GM11168 (cell line): ENCODE measurements at regions not wholly inside any gene's neighbourhood (a gene's known extent, or its start where the extent isn't known, plus 50 kb on each side); places are given as distances from the start of the nearest gene placed in this dataset.

Source experiments
- in situ Hi-C: fragments of 300-500 bp; cut with MboI; formaldehyde crosslinking; loops from one replicate; pipeline ENCODE4 v1.12.0; 2022; ENCODE audit warnings: low sequenced_read_pairs; ENCODE audit not compliant: unreplicated experiment

- in situ Hi-C loops: no loop called here
Observed at GRCh38 chr16:55146966-55147365, 177.0 kb upstream of the IRX6 start.

GRCh38 chr16:55147396-55147795 lies 176.6 kb upstream of the IRX6 start:
- in situ Hi-C loops: no loop called here

GRCh38 chr16:55149622-55150021 lies 174.4 kb upstream of the IRX6 start:
- in situ Hi-C loops: no loop called here

- in situ Hi-C loops: no loop called here
Observed at GRCh38 chr16:55151561-55152305, 172.3 kb upstream of the IRX6 start.

GRCh38 chr16:55152875-55153390 lies 171.1 kb upstream of the IRX6 start:
- in situ Hi-C loops: no loop called here

- in situ Hi-C loops: no loop called here
Observed at GRCh38 chr16:55154262-55154661, 169.7 kb upstream of the IRX6 start.

GRCh38 chr16:55154956-55155355 lies 169.0 kb upstream of the IRX6 start:
- in situ Hi-C loops: no loop called here

- in situ Hi-C loops: no loop called here
Observed at GRCh38 chr16:55155815-55156214, 168.2 kb upstream of the IRX6 start.

- in situ Hi-C loops: no loop called here
Observed at GRCh38 chr16:55169780-55170179, 154.2 kb upstream of the IRX6 start.

- in situ Hi-C loops: no loop called here
Observed at GRCh38 chr16:55171241-55171640, 152.8 kb upstream of the IRX6 start.

- in situ Hi-C loops: no loop called here
Observed at GRCh38 chr16:55175389-55175788, 148.6 kb upstream of the IRX6 start.

GRCh38 chr16:55176901-55177300 lies 147.1 kb upstream of the IRX6 start:
- in situ Hi-C loops: no loop called here

- in situ Hi-C loops: no loop called here
Observed at GRCh38 chr16:55179411-55179810, 144.6 kb upstream of the IRX6 start.

GRCh38 chr16:55179852-55180585 lies 144.0 kb upstream of the IRX6 start:
- in situ Hi-C loops: no loop called here

- in situ Hi-C loops: no loop called here
Observed at GRCh38 chr16:55184052-55184451, 140.0 kb upstream of the IRX6 start.

- in situ Hi-C loops: no loop called here
Observed at GRCh38 chr16:55184619-55185018, 139.4 kb upstream of the IRX6 start.

GRCh38 chr16:55189224-55189623 lies 134.8 kb upstream of the IRX6 start:
- in situ Hi-C loops: no loop called here

GRCh38 chr16:55189682-55190636 lies 134.0 kb upstream of the IRX6 start:
- in situ Hi-C loops: no loop called here

GRCh38 chr16:55192734-55193133 lies 131.3 kb upstream of the IRX6 start:
- in situ Hi-C loops: no loop called here

- in situ Hi-C loops: no loop called here
Observed at GRCh38 chr16:55203570-55203969, 120.4 kb upstream of the IRX6 start.
